Activated naive CD8-positive, alpha-beta T cell treated with anti-CD3 and anti-CD28 coated beads, Interleukin-2, amount 10 ng/mL, durations not matched to agents 7 days and 5 days (primary cell): ENCODE measurements at regions not wholly inside any gene's neighbourhood (a gene's known extent, or its start where the extent isn't known, plus 50 kb on each side); places are given as distances from the start of the nearest gene placed in this dataset.

Experiments used
- ATAC-seq: fragments of 150-1000 bp; cut with Tn5 transposase; one replicate; pipeline ENCODE4 v1.10.0; 2021; ENCODE audit warnings: low read depth, moderate library complexity
- POLR2A ChIA-PET: fragments of 350-600 bp; sonication (Branson Sonifier 250); formaldehyde crosslinking; loops from one replicate; lab custom pipeline; 2021; ENCODE audit warnings: antibody characterized with exemption; lab: Charles Lee
- DNase-seq: peaks from one replicate; pipeline ENCODE4 v3.0.0; 2021
- H3K27ac Mint-ChIP-seq: one replicate; pipeline ENCODE4 v1.8.0; 2022; ENCODE audit warnings: mild to moderate bottlenecking, mixed read lengths
- H3K27me3 Mint-ChIP-seq: one replicate; pipeline ENCODE4 v1.8.0; 2022; ENCODE audit warnings: mild to moderate bottlenecking, moderate library complexity, mixed read lengths
- H3K36me3 Mint-ChIP-seq: one replicate; pipeline ENCODE4 v1.8.0; 2021; ENCODE audit warnings: mild to moderate bottlenecking, mixed read lengths
- H3K4me1 Mint-ChIP-seq: one replicate; pipeline ENCODE4 v1.8.0; 2021; ENCODE audit warnings: mixed read lengths
- H3K4me3 Mint-ChIP-seq: one replicate; pipeline ENCODE4 v1.8.0; 2022; ENCODE audit warnings: mild to moderate bottlenecking, moderate library complexity, mixed read lengths
- H3K9me3 Mint-ChIP-seq: one replicate; pipeline ENCODE4 v1.8.0; 2021; ENCODE audit warnings: mixed read lengths

- POLR2A ChIA-PET: no interaction called here
- H3K9me3 Mint-ChIP-seq: no peaks in the 10 kb centered on the region
- H3K36me3 Mint-ChIP-seq: no peaks in the 10 kb centered on the region
- peaks cover 10% of the 10 kb centered on the region for H3K27me3 Mint-ChIP-seq
- ATAC-seq: no peak
- no peak overlapping the region for H3K27ac Mint-ChIP-seq
- no peak overlapping the region for H3K4me3 Mint-ChIP-seq
- no peak for DNase-seq
- no peaks in the 10 kb centered on the region for H3K4me1 Mint-ChIP-seq
Observed at GRCh38 chr6:125485757-125486156, 184.0 kb upstream of the HDDC2 start.

GRCh38 chr6:125486881-125487280 is 185.1 kb upstream of the HDDC2 start:
- DNase-seq: no peak
- H3K4me1 Mint-ChIP-seq: no peaks in the 10 kb centered on the region
- POLR2A ChIA-PET: no interaction called here
- no peak for ATAC-seq
- H3K27ac Mint-ChIP-seq: no peak overlapping the region
- peaks cover 9% of the 10 kb centered on the region for H3K27me3 Mint-ChIP-seq
- no peaks in the 10 kb centered on the region for H3K36me3 Mint-ChIP-seq
- H3K4me3 Mint-ChIP-seq: no peak overlapping the region
- no peaks in the 10 kb centered on the region for H3K9me3 Mint-ChIP-seq

GRCh38 chr6:125489579-125490285 is 188.0 kb upstream of the HDDC2 start:
- no peaks in the 10 kb centered on the region for H3K36me3 Mint-ChIP-seq
- H3K27me3 Mint-ChIP-seq: peaks cover 7% of the 10 kb centered on the region
- H3K4me3 Mint-ChIP-seq: no peak overlapping the region
- POLR2A ChIA-PET: no interaction called here
- no peak for DNase-seq
- no peaks in the 10 kb centered on the region for H3K4me1 Mint-ChIP-seq
- ATAC-seq: no peak
- H3K9me3 Mint-ChIP-seq: no peaks in the 10 kb centered on the region
- no peak overlapping the region for H3K27ac Mint-ChIP-seq

GRCh38 chr6:125491860-125492618 is 190.3 kb upstream of the HDDC2 start:
- no peak overlapping the region for H3K27ac Mint-ChIP-seq
- H3K9me3 Mint-ChIP-seq: no peaks in the 10 kb centered on the region
- H3K27me3 Mint-ChIP-seq: peaks cover 8% of the 10 kb centered on the region
- ATAC-seq (no peak), DNase-seq (no peak)
- no peak overlapping the region for H3K4me3 Mint-ChIP-seq
- POLR2A ChIA-PET: no interaction called here
- no peaks in the 10 kb centered on the region for H3K4me1 Mint-ChIP-seq
- no peaks in the 10 kb centered on the region for H3K36me3 Mint-ChIP-seq

GRCh38 chr6:125498606-125499005 is 196.8 kb upstream of the HDDC2 start:
- no peak for ATAC-seq
- DNase-seq: no peak
- no peak overlapping the region for H3K4me3 Mint-ChIP-seq
- peaks cover 11% of the 10 kb centered on the region for H3K27me3 Mint-ChIP-seq
- no peaks in the 10 kb centered on the region for H3K4me1 Mint-ChIP-seq
- H3K27ac Mint-ChIP-seq: no peak overlapping the region
- no peaks in the 10 kb centered on the region for H3K36me3 Mint-ChIP-seq
- POLR2A ChIA-PET: no interaction called here
- H3K9me3 Mint-ChIP-seq: no peaks in the 10 kb centered on the region

DNA sequence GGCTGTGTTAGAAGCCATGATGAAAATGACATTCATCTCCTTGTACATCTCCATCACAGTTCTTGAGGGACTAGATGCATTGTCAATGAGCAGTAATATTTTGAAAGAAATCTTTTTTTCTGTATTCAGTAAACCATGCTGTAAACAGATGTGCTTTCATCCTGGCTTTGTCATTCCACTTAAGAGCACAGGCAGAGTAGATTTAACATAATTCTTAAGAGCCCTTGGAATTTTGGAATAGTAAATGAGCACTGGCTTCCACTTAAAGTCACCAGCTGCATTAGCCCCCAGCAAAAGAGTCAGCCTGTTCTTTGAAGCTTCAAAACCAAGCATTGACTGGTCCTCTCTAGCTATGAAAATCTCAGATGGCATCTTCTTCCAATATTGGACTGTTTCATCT is 197.8 kb upstream of the HDDC2 start:
- no peaks in the 10 kb centered on the region for H3K4me1 Mint-ChIP-seq

DNA sequence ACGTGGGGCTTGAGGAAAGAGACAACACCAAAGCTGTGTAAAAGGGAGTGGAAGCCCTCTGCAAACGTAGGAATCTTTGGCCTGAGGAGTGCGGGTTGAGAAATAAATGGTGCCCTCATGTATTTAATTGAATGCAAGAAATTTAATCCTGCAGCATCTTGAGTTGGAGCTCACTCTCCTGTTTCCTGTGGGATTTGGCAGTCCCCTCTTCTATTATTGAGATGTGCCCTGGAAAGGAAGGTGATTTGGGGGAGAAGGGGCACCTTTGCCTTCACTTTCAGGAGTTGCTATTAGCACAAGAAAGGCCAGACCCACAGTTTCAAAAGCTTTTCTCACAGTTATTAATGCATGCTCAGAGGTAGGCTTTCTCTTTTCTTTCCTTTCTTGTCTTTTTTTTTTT is 201.4 kb upstream of the HDDC2 start:
- Mint-ChIP-seq H3K27me3 (peaks cover 16% of the 10 kb centered on the region), H3K27ac (no peak overlapping the region), H3K4me3 (no peak overlapping the region), H3K4me1 (no peaks in the 10 kb centered on the region), H3K9me3 (no peaks in the 10 kb centered on the region), H3K36me3 (no peaks in the 10 kb centered on the region)
- DNase-seq: no peak
- no peak for ATAC-seq
- POLR2A ChIA-PET: no interaction called here

More for the DNA sequence above, 197.8 kb upstream of the HDDC2 start:
- H3K36me3 Mint-ChIP-seq: no peaks in the 10 kb centered on the region
- H3K9me3 Mint-ChIP-seq: no peaks in the 10 kb centered on the region
- H3K27ac Mint-ChIP-seq: no peak overlapping the region
- DNase-seq (no peak), ATAC-seq (no peak)
- POLR2A ChIA-PET: no interaction called here
- H3K27me3 Mint-ChIP-seq: peaks cover 17% of the 10 kb centered on the region
- H3K4me3 Mint-ChIP-seq: no peak overlapping the region

GRCh38 chr6:125507987-125508655 is 206.4 kb upstream of the HDDC2 start:
- Mint-ChIP-seq H3K9me3 (no peaks in the 10 kb centered on the region), H3K27me3 (peaks cover 12% of the 10 kb centered on the region), H3K4me1 (no peaks in the 10 kb centered on the region), H3K36me3 (no peaks in the 10 kb centered on the region), H3K4me3 (no peak overlapping the region), H3K27ac (no peak overlapping the region)
- POLR2A ChIA-PET: no interaction called here
- ATAC-seq (no peak), DNase-seq (no peak)

DNA sequence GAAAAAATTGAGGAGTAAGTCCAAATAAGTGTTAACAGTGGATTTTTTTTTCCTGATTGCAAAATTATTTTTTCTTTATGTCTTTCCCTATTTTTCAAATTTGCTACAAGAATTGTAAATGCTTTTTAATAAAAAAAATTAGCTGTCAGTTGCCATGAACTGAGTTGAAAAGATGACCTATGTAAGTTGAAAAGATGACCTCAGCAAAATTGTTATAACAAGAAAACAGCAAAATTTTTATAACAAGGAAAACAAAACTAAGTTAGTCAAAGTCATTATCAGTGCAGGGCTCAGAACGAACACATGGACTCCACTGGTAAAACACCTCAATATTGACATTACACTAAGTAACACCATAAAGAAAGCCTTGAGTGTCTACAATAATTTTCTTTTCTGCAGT is 207.0 kb upstream of the HDDC2 start:
- Mint-ChIP-seq H3K27ac (no peak overlapping the region), H3K36me3 (no peaks in the 10 kb centered on the region), H3K4me3 (no peak overlapping the region), H3K9me3 (no peaks in the 10 kb centered on the region), H3K27me3 (peaks cover 14% of the 10 kb centered on the region), H3K4me1 (no peaks in the 10 kb centered on the region)
- POLR2A ChIA-PET: no interaction called here
- no peak for ATAC-seq
- DNase-seq: no peak

- H3K27ac Mint-ChIP-seq: no peak overlapping the region
- DNase-seq (no peak), ATAC-seq (no peak)
- POLR2A ChIA-PET: no interaction called here
- H3K4me3 Mint-ChIP-seq: no peak overlapping the region
- H3K27me3 Mint-ChIP-seq: peaks cover 8% of the 10 kb centered on the region
- H3K9me3 Mint-ChIP-seq: no peaks in the 10 kb centered on the region
- no peaks in the 10 kb centered on the region for H3K4me1 Mint-ChIP-seq
- H3K36me3 Mint-ChIP-seq: no peaks in the 10 kb centered on the region
Observed at GRCh38 chr6:125509477-125509876, 207.7 kb upstream of the HDDC2 start.

DNA sequence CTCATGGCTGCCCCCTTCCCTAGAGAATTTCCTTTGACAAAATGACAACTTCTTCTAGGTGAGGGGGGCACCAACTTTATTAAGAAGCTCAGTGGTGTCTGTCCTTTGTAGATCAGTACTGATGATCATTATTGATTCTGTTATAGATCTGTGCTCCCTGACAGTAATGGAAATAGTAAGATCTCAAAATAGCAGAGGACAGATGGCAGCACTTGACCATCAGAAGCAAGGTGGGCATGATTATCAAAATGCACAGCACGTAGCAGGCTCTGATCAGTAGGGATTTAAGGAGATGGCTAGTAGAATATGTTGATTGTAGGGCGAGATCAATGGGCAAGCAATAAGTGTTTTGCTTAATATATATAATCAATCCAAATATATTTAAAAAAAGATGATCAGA is 208.6 kb upstream of the HDDC2 start:
- DNase-seq (no peak), ATAC-seq (no peak)
- Mint-ChIP-seq H3K27ac (no peak overlapping the region), H3K4me1 (no peaks in the 10 kb centered on the region), H3K27me3 (peaks cover 9% of the 10 kb centered on the region), H3K36me3 (no peaks in the 10 kb centered on the region), H3K4me3 (no peak overlapping the region), H3K9me3 (no peaks in the 10 kb centered on the region)
- POLR2A ChIA-PET: no interaction called here

DNA sequence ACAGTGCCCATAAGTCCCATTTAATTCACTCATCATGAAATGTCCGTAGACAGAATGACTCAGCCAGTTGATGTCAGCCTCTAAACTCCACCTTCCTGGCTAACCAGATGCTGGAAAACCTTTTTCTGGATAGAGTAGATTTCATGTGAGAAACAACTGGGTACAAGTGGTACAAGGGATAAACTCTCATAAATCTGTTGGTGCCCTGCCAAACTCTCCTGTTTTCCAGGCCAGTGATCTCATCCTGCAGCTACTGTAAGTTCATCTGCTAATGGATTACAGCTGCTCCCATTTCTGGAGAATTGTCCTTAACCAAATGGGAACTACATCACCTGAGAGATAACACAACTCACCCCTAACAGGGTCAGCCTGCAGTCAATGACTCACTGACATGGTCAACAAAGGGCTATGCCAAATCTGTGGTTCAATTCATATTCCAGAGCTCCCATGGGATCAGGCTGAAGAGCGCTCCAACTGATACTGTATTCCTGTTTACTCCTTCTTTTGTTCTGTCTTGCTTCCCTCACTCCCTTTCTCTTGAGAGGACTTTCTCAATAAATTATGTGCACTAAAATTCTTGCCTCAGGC is 210.1 kb upstream of the HDDC2 start:
- DNase-seq (no peak), ATAC-seq (no peak)
- no peaks in the 10 kb centered on the region for H3K4me1 Mint-ChIP-seq
- no peaks in the 10 kb centered on the region for H3K9me3 Mint-ChIP-seq
- POLR2A ChIA-PET: no interaction called here
- H3K4me3 Mint-ChIP-seq: no peak overlapping the region
- no peaks in the 10 kb centered on the region for H3K36me3 Mint-ChIP-seq
- no peak overlapping the region for H3K27ac Mint-ChIP-seq
- H3K27me3 Mint-ChIP-seq: peaks cover 12% of the 10 kb centered on the region

DNA sequence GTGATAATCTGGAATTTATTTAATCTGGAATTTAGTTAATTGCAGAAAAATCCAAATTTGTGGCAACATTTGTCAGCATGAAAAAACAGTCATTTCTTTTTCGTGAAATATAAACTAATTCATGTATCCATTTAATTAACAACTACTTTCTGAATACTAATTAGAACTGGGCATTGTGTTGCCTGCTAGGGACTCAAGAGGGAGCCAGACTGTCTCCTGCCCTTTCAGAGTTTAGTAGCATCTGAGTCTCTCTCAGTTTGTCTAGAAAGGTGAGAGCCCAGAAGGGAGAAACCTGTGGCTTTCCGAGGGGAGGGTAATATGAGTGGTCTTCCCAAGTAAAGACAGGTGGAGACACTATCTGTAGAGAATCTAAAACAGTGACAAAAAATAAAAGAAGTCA is 210.9 kb upstream of the HDDC2 start:
- Mint-ChIP-seq H3K4me1 (no peaks in the 10 kb centered on the region), H3K27ac (no peak overlapping the region), H3K36me3 (no peaks in the 10 kb centered on the region), H3K4me3 (no peak overlapping the region), H3K27me3 (peaks cover 12% of the 10 kb centered on the region), H3K9me3 (no peaks in the 10 kb centered on the region)
- no peak for ATAC-seq
- no peak for DNase-seq
- POLR2A ChIA-PET: no interaction called here
